ENCODE measurements at regions not wholly inside any gene's neighbourhood (a gene's known extent, or its start where the extent isn't known, plus 50 kb on each side); places are given as distances from the start of the nearest gene placed in this dataset.

- TF ChIP-seq, protein P1, sequence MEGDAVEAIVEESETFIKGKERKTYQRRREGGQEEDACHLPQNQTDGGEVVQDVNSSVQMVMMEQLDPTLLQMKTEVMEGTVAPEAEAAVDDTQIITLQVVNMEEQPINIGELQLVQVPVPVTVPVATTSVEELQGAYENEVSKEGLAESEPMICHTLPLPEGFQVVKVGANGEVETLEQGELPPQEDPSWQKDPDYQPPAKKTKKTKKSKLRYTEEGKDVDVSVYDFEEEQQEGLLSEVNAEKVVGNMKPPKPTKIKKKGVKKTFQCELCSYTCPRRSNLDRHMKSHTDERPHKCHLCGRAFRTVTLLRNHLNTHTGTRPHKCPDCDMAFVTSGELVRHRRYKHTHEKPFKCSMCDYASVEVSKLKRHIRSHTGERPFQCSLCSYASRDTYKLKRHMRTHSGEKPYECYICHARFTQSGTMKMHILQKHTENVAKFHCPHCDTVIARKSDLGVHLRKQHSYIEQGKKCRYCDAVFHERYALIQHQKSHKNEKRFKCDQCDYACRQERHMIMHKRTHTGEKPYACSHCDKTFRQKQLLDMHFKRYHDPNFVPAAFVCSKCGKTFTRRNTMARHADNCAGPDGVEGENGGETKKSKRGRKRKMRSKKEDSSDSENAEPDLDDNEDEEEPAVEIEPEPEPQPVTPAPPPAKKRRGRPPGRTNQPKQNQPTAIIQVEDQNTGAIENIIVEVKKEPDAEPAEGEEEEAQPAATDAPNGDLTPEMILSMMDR (IDR thresholded peaks at IDR 0.05; ENCODE audit: insufficient read depth, low read length): no peak
- no peak for TF ChIP-seq POLR2AphosphoS5 (IDR thresholded peaks at IDR 0.05; ENCODE audit: low read depth)
- TF ChIP-seq REST (IDR thresholded peaks at IDR 0.05; ENCODE audit: insufficient replicate concordance, low read depth): no peak
These were observed 1075.8 kb upstream of the FLRT2 start for GRCh38 chr14:84454114-84454513.
